Right atrium auricular region (tissue), 2 donors: ENCODE measurements at regions not wholly inside any gene's neighbourhood (a gene's known extent, or its start where the extent isn't known, plus 50 kb on each side); places are given as distances from the start of the nearest gene placed in this dataset.

Source experiments
- DNase-seq: peaks from one replicate; pipeline ENCODE4 v3.0.0-alpha.2; 2019; ENCODE audit warnings: low spot score
- H3K27ac ChIP-seq, 2 donors: fragments of 200-600 bp; sonication (generic); 1 replicate in 1 of 2; 2 replicates in 1 of 2; pipeline ENCODE4 v1.5.1; 2016 to 2019
- H3K27me3 ChIP-seq, 2 donors: fragments of 200-600 bp; sonication (generic); one replicate each; pipeline versions ENCODE4 v1.5.1 to v1.6.0; 2017 to 2019
- H3K36me3 ChIP-seq: fragments of 200-600 bp; sonication (generic); one replicate; pipeline ENCODE4 v1.5.1; 2016
- H3K4me1 ChIP-seq, 2 donors: fragments of 200-600 bp; sonication (generic); one replicate each; pipeline versions ENCODE4 v1.5.1 to v1.6.0; 2017 to 2019
- H3K4me3 ChIP-seq, 2 donors: fragments of 200-600 bp; sonication (generic); 1 replicate in 1 of 2; 2 replicates in 1 of 2; pipeline ENCODE4 v1.5.1; 2017 to 2019; ENCODE audit warnings: mild to moderate bottlenecking in 1 of 2, moderate library complexity in 1 of 2
- H3K9me3 ChIP-seq, 2 donors: fragments of 200-600 bp; sonication (generic); one replicate each; pipeline ENCODE4 v1.5.1; 2019
- CTCF ChIP-seq, 2 donors: fragments of 200-600 bp; sonication (generic); IDR thresholded peaks; one replicate each; pipeline ENCODE4 v1.5.1; 2019; ENCODE audit warnings: antibody characterized with exemption in 2 of 2

GRCh38 chr22:22974156-22974555 lies 86.5 kb downstream of the IGLL5 start:
- DNase-seq = no peak
- Histone ChIP-seq H3K4me3 (no peak overlapping the region), H3K9me3 (peaks cover 0 to 5% of the 10 kb centered on the region in 2 donors), H3K27me3 (no peaks in the 10 kb centered on the region), H3K27ac (no peak overlapping the region), H3K4me1 (no peaks in the 10 kb centered on the region), H3K36me3 (no peaks in the 10 kb centered on the region)
- TF ChIP-seq CTCF (IDR thresholded peaks at IDR 0.05) = no peak

- Histone ChIP-seq H3K4me1 (no peaks in the 10 kb centered on the region), H3K27me3 (no peaks in the 10 kb centered on the region), H3K9me3 (peaks cover 4 to 13% of the 10 kb centered on the region in 2 donors), H3K4me3 (no peak overlapping the region), H3K27ac (no peak overlapping the region), H3K36me3 (no peaks in the 10 kb centered on the region)
- TF ChIP-seq CTCF (IDR thresholded peaks at IDR 0.05) = no peak
- DNase-seq = no peak
Measured at GRCh38 chr22:22974795-22975580, 87.4 kb downstream of the IGLL5 start.

- H3K36me3 ChIP-seq = no peaks in the 10 kb centered on the region
- H3K9me3 ChIP-seq = peaks cover 5 to 23% of the 10 kb centered on the region in 2 donors
- no peaks in the 10 kb centered on the region for H3K4me1 ChIP-seq
- no peak overlapping the region for H3K4me3 ChIP-seq
- H3K27ac ChIP-seq = no peak overlapping the region
- no peaks in the 10 kb centered on the region for H3K27me3 ChIP-seq
- TF ChIP-seq CTCF (IDR thresholded peaks at IDR 0.05) = no peak
- no peak for DNase-seq
Measured at GRCh38 chr22:22976033-22976922, 88.7 kb downstream of the IGLL5 start.

- Histone ChIP-seq H3K27ac (no peak overlapping the region), H3K36me3 (no peaks in the 10 kb centered on the region), H3K27me3 (no peaks in the 10 kb centered on the region), H3K4me3 (no peak overlapping the region), H3K9me3 (peaks cover 5 to 23% of the 10 kb centered on the region in 2 donors), H3K4me1 (no peaks in the 10 kb centered on the region)
- TF ChIP-seq CTCF (IDR thresholded peaks at IDR 0.05) = no peak
- no peak for DNase-seq
Measured at GRCh38 chr22:22977479-22978200, 90.0 kb downstream of the IGLL5 start.

- H3K27me3 ChIP-seq = no peaks in the 10 kb centered on the region
- H3K4me1 ChIP-seq = no peaks in the 10 kb centered on the region
- TF ChIP-seq CTCF (IDR thresholded peaks at IDR 0.05) = no peak
- no peak overlapping the region for H3K4me3 ChIP-seq
- H3K9me3 ChIP-seq = peaks cover 5 to 23% of the 10 kb centered on the region in 2 donors
- DNase-seq = no peak
- H3K36me3 ChIP-seq = no peaks in the 10 kb centered on the region
- H3K27ac ChIP-seq = no peak overlapping the region
Measured at GRCh38 chr22:22978637-22979036, 91.0 kb downstream of the IGLL5 start.
